Muscle of leg (tissue), 3 donors: ENCODE measurements at regions not wholly inside any gene's neighbourhood (a gene's known extent, or its start where the extent isn't known, plus 50 kb on each side); places are given as distances from the start of the nearest gene placed in this dataset.
A peak's percentile ranks its signal among the peaks of the same experiment; 100 is the strongest.

Experiments used
- DNase-seq: peaks from one replicate; pipeline ENCODE4 v3.0.0; 2013
- H3K27ac ChIP-seq: one replicate; pipeline ENCODE4 v1.5.1; 2013; ENCODE audit warnings: mild to moderate bottlenecking, low read length, control low read depth
- H3K27me3 ChIP-seq: one replicate; pipeline ENCODE4 v1.6.1; 2013; ENCODE audit warnings: low read length; ENCODE audit not compliant: control insufficient read depth, insufficient read depth
- H3K36me3 ChIP-seq: one replicate; pipeline ENCODE4 v1.6.1; 2013; ENCODE audit warnings: low read length; ENCODE audit not compliant: control insufficient read depth, insufficient read depth
- H3K4me1 ChIP-seq: one replicate; pipeline ENCODE4 v1.6.1; 2013; ENCODE audit warnings: low read length; ENCODE audit not compliant: control insufficient read depth, insufficient read depth
- H3K4me3 ChIP-seq: one replicate; pipeline ENCODE4 v1.5.1; 2013; ENCODE audit warnings: low read length, control low read depth
- H3K9me3 ChIP-seq: replicated peaks from 2 replicates; pipeline ENCODE4 v1.6.1; 2013; ENCODE audit warnings: low read depth, low read length; ENCODE audit not compliant: control insufficient read depth
- WGBS: methylation state at CpG from one replicate; pipeline ENCODE4 v1.1.5; 2013; ENCODE audit warnings: missing lambda C conversion rate; ENCODE audit not compliant: insufficient coverage; 5-methylcytosine and 5-hydroxymethylcytosine counted together

GRCh38 chr15:98529205-98530145 is 118.9 kb upstream of the IGF1R start:
- H3K27ac ChIP-seq, result no peak overlapping the region
- peaks cover 7% of the 10 kb centered on the region for H3K27me3 ChIP-seq
- H3K36me3 ChIP-seq, result no peaks in the 10 kb centered on the region
- H3K9me3 ChIP-seq, result no peaks in the 10 kb centered on the region
- 56% methylated on average over 2 of the region's 19 CpGs for WGBS
- peaks cover 11% of the 10 kb centered on the region for H3K4me1 ChIP-seq
- no peak overlapping the region for H3K4me3 ChIP-seq
- DNase-seq, result no peak

DNA sequence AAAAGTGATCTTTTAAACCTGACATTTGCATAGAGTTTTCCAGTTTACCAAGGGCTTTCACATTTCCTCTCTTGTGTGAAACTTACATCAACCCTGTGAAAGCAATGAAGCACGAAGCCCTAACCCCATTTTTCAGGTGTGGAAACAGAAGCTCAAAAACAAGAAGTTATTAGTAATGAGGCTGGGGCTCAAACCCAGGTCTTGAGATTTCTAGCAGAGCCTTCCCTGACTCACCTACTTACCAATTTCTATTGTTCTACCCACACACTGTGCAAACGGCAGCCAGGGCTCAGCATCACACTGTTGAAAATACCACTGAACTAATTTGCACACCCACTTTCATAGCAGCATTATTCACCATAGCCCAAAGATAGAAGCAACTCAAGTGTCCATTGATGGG is 117.8 kb upstream of the IGF1R start:
- Histone ChIP-seq H3K4me1 (peaks cover 2% of the 10 kb centered on the region), H3K27me3 (peaks cover 7% of the 10 kb centered on the region), H3K36me3 (no peaks in the 10 kb centered on the region), H3K27ac (no peak overlapping the region), H3K4me3 (no peak overlapping the region), H3K9me3 (no peaks in the 10 kb centered on the region)
- no peak for DNase-seq
- no CpG with 5 or more reads among the region's 2 CpGs for WGBS

GRCh38 chr15:98532063-98532462 is 116.3 kb upstream of the IGF1R start:
- Histone ChIP-seq H3K4me3 (no peak overlapping the region), H3K27me3 (peaks cover 7% of the 10 kb centered on the region), H3K27ac (no peak overlapping the region), H3K36me3 (no peaks in the 10 kb centered on the region), H3K9me3 (no peaks in the 10 kb centered on the region), H3K4me1 (no peaks in the 10 kb centered on the region)
- WGBS, result no CpG with 5 or more reads among the region's 2 CpGs
- DNase-seq, result no peak

DNA sequence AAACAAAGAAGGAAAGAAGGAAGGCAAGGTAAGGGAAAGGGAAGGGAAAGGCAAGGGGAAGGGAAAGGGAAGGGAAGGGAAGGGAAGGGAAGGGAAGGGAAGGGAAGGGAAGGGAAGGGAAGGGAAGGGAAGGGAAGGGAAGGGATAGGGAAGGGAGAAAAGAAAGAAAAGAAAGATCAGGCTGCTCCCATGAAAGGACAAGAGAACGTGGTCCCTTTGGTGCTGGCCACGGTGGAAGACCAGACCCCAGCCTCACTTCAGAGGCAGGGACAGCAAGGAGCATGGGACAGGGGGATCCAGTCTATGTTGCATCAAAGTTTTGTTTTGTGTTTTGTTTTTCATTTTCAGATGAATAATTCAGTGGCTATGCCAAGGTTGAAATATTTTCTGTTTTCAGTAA is 111.4 kb upstream of the IGF1R start:
- Histone ChIP-seq H3K4me1 (no peaks in the 10 kb centered on the region), H3K27ac (no peak overlapping the region), H3K36me3 (no peaks in the 10 kb centered on the region), H3K27me3 (peaks cover 8% of the 10 kb centered on the region), H3K9me3 (no peaks in the 10 kb centered on the region), H3K4me3 (no peak overlapping the region)
- WGBS, result 84% methylated on average over 2 of the region's 2 CpGs
- DNase-seq, result no peak

- Histone ChIP-seq H3K27me3 (peaks cover 8% of the 10 kb centered on the region), H3K4me3 (no peak overlapping the region), H3K36me3 (no peaks in the 10 kb centered on the region), H3K27ac (no peak overlapping the region), H3K9me3 (no peaks in the 10 kb centered on the region), H3K4me1 (no peaks in the 10 kb centered on the region)
- DNase-seq, result no peak
- 43% methylated on average over 7 of the region's 8 CpGs for WGBS
Observed at GRCh38 chr15:98537516-98538060, 110.8 kb upstream of the IGF1R start.

- Histone ChIP-seq H3K9me3 (no peaks in the 10 kb centered on the region), H3K4me1 (no peaks in the 10 kb centered on the region), H3K4me3 (no peak overlapping the region), H3K27me3 (peaks cover 5% of the 10 kb centered on the region), H3K27ac (no peak overlapping the region), H3K36me3 (no peaks in the 10 kb centered on the region)
- WGBS, result 78% methylated on average over 8 of the region's 14 CpGs
- DNase-seq, result no peak
Observed at GRCh38 chr15:98541519-98541918, 106.8 kb upstream of the IGF1R start.

- H3K9me3 ChIP-seq, result no peaks in the 10 kb centered on the region
Observed at GRCh38 chr15:98543237-98543636, 105.1 kb upstream of the IGF1R start.

DNA sequence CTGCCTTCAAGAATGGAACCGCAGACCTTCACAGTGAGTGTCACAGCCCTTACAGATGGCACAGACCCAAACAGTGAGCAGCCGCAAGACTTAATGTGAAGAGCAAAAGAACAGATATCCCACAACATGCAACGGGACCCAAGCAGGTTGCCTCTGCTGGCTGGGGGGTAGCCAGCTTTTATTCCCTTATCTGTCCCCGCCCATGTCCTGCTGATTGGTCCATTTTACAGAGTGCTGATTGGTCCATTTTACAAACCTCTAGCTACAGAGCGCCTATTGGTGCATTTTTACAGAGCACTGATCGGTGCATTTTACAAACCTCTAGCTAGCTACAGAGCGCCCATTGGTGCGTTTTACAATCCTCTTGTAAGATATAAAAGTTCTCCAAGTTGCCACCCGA is 102.0 kb upstream of the IGF1R start:
- no peaks in the 10 kb centered on the region for H3K36me3 ChIP-seq
- WGBS, result 85% methylated on average over 6 of the region's 9 CpGs
- H3K27me3 ChIP-seq, result peaks cover 17% of the 10 kb centered on the region
- no peak overlapping the region for H3K4me3 ChIP-seq
- no peak for DNase-seq
- no peaks in the 10 kb centered on the region for H3K9me3 ChIP-seq
- H3K4me1 ChIP-seq, result peaks cover 12% of the 10 kb centered on the region
- no peak overlapping the region for H3K27ac ChIP-seq

More at GRCh38 chr15:98543237-98543636, 105.1 kb upstream of the IGF1R start:
- no peak overlapping the region for H3K27ac ChIP-seq
- no peak overlapping the region for H3K4me3 ChIP-seq
- H3K4me1 ChIP-seq, result peaks cover 7% of the 10 kb centered on the region
- H3K36me3 ChIP-seq, result no peaks in the 10 kb centered on the region
- no CpG with 5 or more reads among the region's 1 CpG for WGBS
- no peak for DNase-seq
- peaks cover 15% of the 10 kb centered on the region for H3K27me3 ChIP-seq

GRCh38 chr15:98547275-98547674 is 101.1 kb upstream of the IGF1R start:
- H3K36me3 ChIP-seq, result no peaks in the 10 kb centered on the region
- peaks cover 19% of the 10 kb centered on the region for H3K27me3 ChIP-seq
- no peak for DNase-seq
- H3K9me3 ChIP-seq, result no peaks in the 10 kb centered on the region
- peak overlapping the region; percentile 92 for H3K27ac ChIP-seq
- 7% methylated on average over 3 of the region's 5 CpGs for WGBS
- H3K4me3 ChIP-seq, result no peak overlapping the region
- peaks cover 12% of the 10 kb centered on the region for H3K4me1 ChIP-seq

GRCh38 chr15:98547741-98548138 is 100.6 kb upstream of the IGF1R start:
- Histone ChIP-seq H3K27me3 (peaks cover 20% of the 10 kb centered on the region), H3K4me3 (peak overlapping the region; percentile 63), H3K36me3 (no peaks in the 10 kb centered on the region), H3K27ac (peak overlapping the region; percentile 92), H3K4me1 (peaks cover 12% of the 10 kb centered on the region), H3K9me3 (no peaks in the 10 kb centered on the region)
- peak; percentile 73 for DNase-seq
- WGBS, result 0% methylated on average over 14 of the region's 19 CpGs
